HT-29 (cell line): ENCODE measurements at regions not wholly inside any gene's neighbourhood (a gene's known extent, or its start where the extent isn't known, plus 50 kb on each side); places are given as distances from the start of the nearest gene placed in this dataset.
"Not testable (repeated sequence)": the region's sequence is repeated elsewhere in the genome, so short reads cannot be mapped to it uniquely, and the experiment has no call there.

Source experiments
- DNase-seq: peaks from one replicate; pipeline ENCODE4 v3.0.0-alpha.2; 2015; ENCODE audit warnings: low spot score

DNA sequence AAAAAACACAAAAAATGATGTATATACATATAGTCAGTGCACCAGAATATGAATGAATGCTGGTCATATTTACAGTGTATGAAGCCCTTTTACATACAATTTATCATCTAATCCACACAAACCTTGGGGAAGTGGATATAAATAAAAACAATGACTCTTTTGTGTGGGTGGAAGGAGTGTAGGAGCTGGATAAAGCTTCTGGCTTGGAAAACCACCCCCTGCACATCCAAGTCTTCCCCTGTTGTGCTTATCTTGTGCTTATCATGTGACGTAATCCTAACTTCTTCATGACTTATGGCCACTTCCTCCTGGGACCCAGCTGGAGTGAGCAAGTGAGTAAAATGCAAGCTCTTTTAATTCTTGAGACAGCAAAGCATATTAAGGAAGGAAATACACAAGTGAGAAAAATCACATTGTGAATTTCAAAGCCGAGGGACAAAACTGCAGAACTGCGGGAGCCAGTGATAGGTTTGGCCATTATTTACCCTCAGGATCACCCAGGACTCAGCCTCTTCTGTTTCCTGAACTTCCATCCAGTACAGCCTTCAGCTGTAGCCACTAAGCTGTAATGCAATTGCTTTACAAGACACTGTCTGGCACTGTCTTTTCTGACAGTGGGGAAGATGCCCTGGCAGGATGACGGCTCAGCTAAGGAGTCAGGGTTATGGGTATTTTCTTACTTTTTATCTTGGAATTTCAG, 104.0 kb upstream of the PPM1J start:
- DNase-seq: peak; percentile 28

DNA sequence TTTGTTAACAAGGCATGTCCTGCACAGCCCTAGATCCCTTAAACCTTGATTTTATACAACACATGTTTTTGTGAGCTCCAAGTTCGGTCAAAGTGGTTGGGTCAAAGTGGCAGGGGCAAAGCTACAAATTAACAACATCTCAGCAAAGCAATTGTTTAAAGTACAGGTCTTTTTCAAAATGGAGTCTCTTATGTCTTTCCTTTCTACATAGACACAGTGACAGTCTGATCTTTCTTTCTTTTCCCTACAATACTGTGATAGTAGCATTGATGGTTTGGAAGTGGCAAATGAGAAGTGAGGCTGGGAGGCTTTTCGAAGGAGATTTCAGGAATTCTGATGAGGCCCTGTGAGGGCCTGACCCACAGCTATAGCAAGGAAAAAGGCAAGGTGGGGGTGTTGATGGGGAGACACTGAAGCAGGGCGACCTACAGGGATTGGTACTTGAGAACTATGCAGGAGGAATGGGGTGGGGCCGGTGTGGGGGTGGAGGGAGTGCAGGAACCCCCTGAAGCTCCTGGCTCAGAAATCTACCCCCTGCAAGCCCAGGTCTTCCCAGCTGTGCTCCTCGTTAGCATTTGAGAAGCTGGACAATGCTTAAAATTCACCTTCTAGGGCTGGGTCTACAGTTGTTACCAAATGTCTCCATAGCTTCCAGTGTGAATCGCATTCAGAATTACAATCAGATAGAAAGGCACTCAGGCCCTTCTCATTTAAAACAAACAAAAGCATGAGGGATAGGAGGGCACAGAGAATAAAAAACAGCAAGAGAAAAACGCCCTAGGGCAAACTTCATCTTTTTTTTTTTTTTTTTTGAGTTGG, 102.6 kb upstream of the PPM1J start:
- no peak for DNase-seq

DNA sequence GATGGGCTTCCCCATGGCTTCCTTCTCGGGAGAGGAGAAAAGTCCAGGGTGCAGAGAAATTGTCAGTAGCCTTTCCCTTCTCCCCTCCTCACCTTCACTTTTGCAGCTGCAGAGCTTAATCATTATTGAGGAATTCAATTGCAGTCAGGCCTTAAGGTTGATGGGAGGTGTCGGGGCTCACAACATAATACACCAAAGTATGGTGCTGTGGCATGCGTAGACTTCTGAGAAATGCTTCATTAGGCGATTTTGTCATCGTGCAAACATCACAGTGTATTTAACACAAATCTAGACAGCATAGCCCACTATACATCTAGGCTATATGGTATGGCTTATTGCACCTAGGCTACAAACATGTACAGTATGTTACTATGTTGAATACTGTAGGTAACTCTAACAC, 100.2 kb upstream of the PPM1J start:
- DNase-seq: no peak

DNA sequence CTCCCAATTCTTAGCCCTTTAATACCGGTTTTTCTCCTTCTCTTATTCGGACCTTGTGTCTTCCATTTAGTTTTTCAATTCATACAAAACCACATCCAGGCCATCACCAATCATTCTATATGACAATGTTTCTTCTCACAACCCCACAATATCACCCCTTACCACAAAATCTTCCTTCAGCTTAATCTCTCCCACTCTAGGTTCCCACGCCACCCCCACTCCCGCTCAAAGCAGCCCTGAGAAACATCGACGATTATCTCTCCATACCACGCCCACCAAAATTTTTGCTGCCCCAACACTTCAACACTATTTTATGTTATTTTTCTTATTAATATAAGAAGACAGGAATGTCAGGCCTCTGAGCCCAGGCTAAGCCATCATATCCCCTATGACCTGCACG, 99.5 kb upstream of the PPM1J start:
- not testable (repeated sequence) for DNase-seq

DNA sequence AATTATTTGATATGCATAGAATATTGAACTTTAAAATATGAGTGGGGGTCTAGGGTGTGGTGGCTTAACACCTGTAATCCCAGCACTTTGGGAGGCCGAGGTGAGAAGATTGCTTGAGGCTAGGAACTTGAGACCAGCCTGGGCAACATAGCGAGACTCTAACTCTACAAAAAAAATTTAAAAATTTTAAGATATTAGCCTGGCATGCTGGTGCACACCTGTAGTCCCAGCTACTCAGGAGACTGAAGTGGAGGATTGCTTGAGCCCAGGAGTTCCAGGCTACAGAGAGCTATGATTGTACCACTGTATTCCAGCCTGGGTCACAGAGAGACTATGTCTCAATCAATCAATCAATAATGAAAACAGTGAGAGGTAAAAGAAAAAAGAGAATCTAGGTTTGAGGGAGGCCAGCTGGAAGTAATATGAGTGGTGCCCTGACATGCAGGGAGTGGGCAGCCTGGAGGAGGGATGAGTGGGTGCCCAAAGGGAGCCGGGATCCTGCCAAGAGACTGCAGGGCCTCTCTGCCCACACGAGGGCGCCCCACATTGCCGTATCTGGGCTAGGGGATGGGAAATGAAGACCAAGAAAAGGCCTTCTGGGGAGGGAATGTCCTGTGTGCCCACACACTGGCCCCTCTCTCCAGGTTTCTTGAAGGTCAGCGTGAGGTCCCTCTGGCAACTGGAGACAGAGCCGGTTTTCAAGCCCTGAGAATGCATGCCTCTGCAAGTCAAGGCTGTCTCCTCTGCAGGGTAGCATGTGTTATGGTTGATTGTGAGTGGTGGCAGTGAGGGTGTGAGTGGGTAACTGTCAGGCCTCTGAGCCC, 93.9 kb upstream of the PPM1J start:
- peak; percentile 81 for DNase-seq

DNA sequence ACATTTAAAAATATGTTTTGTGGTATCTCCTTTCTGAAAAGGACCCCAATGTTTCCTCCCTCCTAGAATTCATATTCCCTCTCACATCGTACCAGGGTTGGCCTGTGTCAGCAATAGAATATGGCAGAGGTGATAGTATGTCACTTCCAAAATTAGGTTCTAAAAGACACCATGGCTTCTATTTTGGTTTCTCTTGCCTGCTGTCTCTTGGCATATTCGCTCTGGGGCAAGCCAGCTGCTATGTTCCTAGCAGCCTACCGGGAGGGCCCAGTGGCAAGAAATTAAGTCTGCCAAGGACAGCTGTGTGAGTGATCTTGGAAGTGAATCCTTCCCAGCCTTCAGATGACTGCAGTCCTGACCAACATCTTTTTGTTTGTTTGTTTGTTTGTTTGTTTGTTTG, 92.9 kb upstream of the PPM1J start:
- DNase-seq: no peak

DNA sequence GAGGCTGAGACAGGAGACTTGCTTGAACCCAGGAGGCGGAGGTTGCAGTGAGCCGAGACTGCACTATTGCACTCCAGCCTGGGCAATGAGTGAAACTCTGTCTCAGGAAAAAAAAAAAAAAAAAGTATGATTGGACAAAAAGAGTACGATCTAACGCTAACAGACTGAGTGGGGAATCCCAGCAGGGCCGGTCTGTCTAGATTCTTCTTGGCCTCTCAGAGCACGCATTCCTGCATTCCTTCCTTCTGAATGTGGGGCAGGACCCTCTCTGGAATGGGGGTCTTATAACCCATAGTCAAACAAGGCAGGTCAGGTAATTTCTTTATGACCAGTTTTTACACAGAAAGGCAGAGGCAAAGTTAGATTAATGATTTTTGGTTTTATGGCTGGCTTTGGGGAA, 92.0 kb upstream of the PPM1J start:
- DNase-seq: no peak

DNA sequence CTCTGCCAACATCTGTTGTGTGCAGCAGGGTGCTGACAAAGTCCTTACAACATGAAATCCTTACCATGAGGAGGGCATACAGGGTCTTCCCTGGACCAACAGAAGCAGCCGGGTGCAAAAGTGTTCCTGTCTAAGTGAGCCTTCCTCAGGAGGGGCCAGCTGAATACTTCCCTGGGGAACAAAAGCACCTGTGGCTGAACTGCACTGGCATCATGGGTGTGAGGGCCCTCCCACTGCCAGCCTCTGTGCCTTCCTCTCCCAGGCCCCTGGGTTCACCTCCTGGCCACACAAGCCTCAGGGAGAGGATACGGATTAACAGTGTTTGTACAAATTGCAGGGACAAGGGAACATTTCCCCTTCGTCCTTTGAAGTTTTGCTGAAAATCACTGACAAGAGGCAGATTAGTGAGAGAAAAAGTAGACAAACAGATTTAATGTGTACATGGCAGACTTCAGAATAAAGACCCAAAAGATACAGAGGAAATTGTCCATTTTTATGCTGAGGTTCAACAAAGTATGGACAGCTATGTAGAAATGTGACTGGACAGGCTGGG, 91.0 kb upstream of the PPM1J start:
- DNase-seq: no peak

DNA sequence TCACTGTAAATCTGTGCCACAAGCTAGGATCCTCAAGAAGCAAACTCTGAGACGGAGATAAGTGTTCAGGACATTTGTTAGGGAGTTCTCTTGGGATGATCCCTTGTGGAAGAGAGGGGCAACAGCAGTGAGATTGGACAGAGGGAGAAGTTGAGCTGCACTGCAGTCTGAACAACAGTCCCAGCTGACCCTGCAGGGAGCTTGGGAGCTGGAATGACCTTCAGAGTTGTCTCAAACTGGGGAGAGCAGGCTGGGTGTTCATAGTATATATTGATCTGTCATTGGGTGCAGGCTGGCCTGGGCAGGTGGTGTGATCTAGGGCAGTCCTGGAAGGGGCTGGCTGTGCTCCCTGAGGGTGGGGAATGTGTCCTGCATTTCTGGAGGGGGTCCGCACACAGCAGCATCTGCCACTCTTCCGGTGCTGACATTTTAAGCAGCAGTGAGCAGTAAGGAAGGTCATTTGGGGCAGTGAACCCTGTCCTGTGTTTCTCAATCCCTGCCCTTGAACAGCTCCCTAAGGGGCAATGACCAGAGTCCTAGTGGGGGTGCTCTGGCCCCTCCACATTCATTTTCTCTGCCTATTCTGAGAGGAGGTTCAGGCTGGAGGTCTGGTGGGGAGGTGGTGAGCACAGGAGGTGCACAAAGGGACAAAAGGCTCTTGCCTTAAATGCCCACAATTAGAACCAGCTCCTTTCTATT, 90.2 kb upstream of the PPM1J start:
- DNase-seq: no peak

DNA sequence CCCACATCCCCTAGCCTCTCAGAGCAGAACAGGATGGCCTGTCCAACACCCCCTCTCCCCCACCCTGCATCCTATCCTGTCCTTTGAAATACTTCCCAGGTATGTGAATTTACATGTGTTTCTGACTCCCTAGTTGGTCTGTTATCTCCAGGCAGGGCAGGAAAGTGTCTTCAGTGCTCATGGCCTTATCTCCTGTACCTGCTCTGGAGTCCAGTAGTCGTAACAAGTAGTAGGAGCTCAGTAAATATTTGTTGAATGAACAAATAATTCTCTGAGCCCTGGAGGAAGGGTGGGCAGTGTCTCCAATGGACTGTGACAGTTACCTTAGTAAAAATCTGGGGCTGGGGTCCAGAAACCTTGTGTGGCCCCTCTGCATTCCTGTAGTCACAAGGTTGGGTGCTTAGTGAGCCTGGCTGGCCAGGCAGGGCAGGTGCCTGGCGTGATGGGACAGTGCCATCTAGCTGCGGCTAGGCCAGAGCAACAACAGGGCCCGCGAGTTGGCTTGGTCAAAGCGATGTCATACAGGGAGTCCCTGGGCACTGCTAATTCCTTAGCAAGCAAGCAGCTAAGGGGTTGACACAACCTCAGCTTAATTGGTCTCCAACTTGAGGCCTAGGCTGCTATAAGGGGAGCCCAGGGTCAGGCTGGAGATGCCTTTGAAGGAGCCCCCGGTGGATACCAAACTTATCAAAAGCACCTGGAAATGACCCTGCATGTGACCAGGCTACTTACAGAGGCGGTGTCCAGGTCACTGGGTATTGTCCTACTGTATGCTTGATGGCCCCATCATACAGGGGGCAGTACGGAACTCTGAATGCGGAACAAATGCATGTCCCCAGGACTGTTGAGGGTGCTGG, 89.0 kb upstream of the PPM1J start:
- DNase-seq: peak; percentile 82

DNA sequence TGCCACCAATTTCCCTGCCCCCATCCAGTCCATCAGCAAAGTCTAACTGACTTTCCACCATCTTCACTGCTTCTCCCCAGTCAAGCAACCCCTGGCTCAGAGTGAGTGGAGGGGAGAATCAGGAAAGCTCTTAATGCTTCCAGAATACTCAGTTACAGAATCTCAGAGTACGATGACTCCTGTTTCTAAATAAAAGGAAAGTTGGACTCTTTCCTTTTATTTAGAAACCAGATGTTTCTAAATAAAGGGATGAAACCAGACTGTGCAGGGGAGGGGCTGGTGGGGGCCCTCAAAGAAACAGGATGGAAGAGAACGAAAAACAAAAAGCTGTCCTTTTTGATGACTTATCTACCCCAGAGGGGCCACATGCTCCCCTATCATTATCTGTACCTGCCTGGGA, 85.2 kb upstream of the PPM1J start:
- no peak for DNase-seq

DNA sequence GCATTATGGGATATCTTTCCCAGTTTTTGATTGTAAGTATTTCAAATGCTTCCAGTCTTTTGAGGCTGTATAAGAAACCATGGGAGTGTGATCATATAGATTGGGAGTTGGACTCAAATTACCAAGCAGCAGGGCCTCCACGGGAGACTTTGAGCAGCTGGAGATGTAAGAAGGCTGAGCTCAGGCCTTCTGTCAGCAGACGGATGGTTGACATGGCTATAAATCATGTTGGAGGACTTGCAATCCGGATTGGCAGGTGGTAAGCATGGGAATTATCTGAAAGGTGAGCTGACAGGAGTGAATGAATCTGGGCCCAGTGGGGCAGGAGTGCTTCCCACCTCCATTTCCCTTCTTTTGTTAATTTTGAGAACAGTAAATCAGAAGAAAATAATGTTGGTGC, 83.2 kb upstream of the PPM1J start:
- no peak for DNase-seq

DNA sequence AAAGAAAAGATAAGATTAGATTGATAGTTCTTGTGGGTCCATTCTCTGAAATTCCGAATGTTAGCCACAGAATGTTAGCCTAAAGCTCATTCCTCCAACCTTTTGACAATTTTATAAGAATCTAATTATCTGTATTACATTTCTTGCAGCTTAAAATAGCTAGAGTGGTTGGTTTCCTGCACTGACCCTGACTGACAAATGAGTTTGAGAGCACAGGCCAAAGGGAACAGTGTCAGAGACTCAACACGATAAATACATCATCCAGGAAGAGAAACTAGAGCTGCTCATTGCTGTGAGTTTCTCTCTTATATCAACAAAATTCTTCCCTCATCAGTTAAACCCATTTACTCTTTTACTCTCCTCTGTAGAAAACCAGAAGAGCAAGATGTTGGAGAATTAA, 82.1 kb upstream of the PPM1J start:
- DNase-seq: no peak

DNA sequence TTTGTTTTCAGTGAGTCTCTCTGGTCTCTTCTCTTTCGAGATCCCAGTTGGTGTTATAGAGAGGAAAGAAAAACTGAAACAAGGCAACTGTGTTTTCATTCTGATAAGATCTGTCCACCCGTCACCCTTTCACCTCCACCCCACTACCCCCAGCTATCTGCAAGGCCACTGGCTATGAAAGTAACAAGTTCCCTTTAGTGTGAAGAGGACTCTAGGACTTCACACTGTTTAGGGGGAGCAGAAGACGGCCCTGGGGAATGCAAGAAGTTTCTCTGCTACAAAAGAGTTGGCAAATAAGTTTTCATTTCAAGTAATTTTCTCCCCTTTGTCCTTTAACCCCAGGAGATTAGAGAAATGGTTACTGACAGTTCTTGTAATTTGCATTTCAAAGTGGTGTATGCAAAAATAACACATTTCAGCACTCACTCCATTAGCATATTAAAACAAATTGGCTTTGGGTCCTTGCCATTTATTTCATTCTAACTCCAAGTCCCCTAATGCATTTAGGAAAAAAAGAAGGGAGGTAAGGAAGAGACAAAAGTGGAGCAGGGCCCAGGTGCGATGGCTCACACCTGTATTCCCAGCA, 79.6 kb upstream of the PPM1J start:
- DNase-seq: no peak

DNA sequence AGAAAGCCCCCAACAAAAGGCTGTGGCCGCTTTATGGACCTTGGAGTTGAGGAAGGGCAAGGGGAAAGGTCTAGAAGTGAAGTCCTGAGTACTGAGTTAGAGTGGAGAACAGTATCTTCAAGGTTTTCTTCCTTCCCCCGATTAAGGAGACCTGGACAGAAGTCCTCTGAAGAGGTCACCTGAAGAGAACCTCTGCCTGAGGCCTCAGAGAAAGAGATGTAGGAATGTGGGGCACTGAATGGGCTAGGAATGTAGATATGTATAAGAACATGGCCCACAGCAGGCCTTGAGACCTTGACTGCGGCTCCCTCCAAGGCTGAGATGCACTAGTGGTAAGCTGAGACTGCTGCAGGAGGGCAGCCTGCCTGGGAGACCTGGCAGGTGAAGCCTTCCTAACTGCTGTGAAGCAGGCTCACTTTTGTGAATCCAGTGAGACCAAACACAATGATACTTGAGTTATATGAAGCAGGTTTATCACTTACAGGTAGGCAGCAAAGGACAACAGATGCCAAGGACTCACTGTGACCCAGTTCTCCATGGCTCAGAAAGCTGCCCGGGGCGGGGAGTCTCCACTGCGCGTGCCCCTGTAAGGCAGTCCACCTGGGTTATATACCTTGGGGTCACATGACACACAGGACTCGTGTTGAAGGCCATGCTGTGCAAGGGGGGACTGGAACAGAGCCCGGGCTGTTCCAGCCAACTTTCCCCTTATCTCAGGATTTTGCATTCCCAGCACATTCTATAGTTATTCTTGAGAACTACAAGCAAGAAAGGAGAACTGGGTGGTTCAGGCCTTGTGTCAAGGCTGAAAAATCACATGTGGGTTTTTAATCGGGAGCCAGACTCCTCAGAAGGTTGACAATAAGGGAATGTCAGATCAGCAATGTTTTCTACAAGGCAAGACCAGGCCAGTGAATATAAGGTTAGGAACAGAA, 78.8 kb upstream of the PPM1J start:
- DNase-seq: no peak

DNA sequence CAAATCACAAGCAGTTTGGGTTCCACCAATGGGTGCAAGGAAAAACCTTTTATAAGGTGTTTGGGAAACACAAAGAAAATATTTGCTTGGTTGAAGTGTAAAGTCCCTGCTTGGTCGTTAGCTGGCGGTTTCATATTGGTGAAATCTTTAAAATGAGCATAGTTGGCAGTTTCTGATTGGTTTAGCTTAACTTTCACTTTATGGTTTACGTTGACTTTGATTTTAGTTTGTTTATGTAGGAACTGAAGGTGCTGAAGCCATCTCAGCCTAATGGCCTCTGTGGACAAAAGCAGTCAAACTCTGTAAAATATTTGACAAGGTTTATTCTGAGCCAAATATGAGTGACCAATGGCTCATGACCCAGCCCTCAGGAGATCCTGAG, 76.6 kb upstream of the PPM1J start:
- no peak for DNase-seq

DNA sequence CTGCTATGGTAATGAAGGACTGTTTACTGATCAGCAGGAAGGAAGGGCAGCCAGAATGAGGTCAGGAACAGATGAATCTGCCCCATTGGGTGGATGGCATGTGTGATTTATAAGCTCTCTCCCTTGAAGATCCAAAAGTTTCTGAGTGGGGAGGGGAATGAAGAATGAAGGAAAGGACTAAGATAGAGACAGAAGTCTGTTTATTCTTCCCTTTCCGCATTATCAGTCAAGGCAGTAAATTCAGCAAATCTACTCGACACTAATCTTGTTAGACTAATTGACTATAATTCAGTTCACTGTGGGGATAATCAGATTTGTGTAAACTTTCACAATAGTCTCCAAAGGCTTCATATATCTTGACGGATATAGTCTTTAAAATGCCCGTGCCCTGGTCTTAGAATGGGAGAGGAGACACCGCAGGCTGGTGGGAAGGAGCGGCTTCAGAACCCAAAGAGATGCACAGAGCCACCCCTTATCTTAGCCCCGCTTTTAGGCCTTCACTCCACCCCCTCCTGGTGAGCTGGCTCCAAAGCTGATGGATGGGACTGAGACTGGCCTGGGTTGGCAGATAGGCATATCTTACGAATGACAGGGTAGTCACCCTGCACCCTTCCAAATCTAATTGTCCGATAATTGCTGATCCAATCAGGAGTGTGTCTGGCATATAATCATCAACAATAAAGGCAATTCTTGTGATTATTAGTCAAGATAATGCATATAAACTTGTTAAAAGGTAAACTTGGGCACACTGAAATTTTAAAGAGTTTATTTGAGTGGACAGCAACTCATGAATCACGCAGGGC, 76.0 kb upstream of the PPM1J start:
- no peak for DNase-seq

DNA sequence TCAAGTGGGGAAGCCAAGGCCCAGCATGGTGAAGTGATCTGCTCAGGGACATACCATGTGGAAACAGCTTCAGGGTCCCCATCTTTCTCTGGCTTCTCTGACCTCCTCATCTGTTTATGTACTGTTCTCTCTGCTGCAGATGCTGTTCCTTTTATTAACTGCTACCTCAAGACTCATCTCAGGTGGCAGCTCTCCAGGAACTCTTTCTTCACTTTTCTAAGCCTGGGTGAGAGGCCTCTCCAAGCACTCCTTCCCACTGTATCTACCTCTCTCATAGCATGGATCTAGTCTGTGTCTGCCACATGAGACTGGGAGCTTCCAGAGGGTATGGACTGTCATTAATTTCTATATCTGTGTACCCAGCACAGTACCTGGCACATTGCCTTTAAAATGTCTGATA, 73.4 kb upstream of the PPM1J start:
- DNase-seq: no peak
